Esophagus muscularis mucosa (tissue), 4 donors: ENCODE measurements at regions not wholly inside any gene's neighbourhood (a gene's known extent, or its start where the extent isn't known, plus 50 kb on each side); places are given as distances from the start of the nearest gene placed in this dataset.
"Not testable (repeated sequence)": the region's sequence is repeated elsewhere in the genome, so short reads cannot be mapped to it uniquely, and the experiment has no call there.

Experiments used
- DNase-seq: peaks from one replicate; pipeline ENCODE4 v3.0.0-alpha.2; 2017; ENCODE audit errors: extremely low spot score
- H3K27ac ChIP-seq, 4 donors: fragments of 200-600 bp; sonication (generic); replicated peaks in 1 of 4; 1 replicate in 3 of 4; 2 replicates in 1 of 4; pipeline ENCODE4 v1.5.1; 2016 to 2019; ENCODE audit warnings: mild to moderate bottlenecking in 1 of 4
- H3K27me3 ChIP-seq, 4 donors: fragments of 200-600 bp; sonication (generic); one replicate each; pipeline versions ENCODE4 v1.5.1 to v1.6.0; 2016 to 2019
- H3K36me3 ChIP-seq, 4 donors: fragments of 200-600 bp; sonication (generic); one replicate each; pipeline ENCODE4 v1.5.1; 2016 to 2019
- H3K4me1 ChIP-seq, 4 donors: fragments of 200-600 bp; sonication (generic); one replicate each; pipeline ENCODE4 v1.5.1; 2016 to 2019
- H3K4me3 ChIP-seq, 4 donors: fragments of 200-600 bp; sonication (generic); 1 replicate in 2 of 4; 2 replicates in 2 of 4; pipeline ENCODE4 v1.5.1; 2016 to 2019; ENCODE audit warnings: mild to moderate bottlenecking in 4 of 4, moderate library complexity in 1 of 4
- H3K9me3 ChIP-seq, 4 donors: fragments of 200-600 bp; sonication (generic); 1 replicate in 3 of 4; 2 replicates in 1 of 4; pipeline ENCODE4 v1.5.1; 2016 to 2019
- CTCF ChIP-seq, 3 experiments: fragments of 200-600 bp in 2 of 3; fragments of 450-650 bp in 1 of 3; sonication (generic) in 2 of 3; IDR thresholded peaks; one replicate each; pipeline ENCODE4 v1.5.1; 2017 to 2019; ENCODE audit warnings: antibody characterized with exemption in 3 of 3, mild to moderate bottlenecking in 2 of 3, moderate library complexity in 1 of 3
- EP300 ChIP-seq: sonication (generic); formaldehyde crosslinking; IDR thresholded peaks from one replicate; pipeline ENCODE4 v1.6.1; 2017; ENCODE audit warnings: antibody characterized with exemption
- POLR2A ChIP-seq: fragments of 450-650 bp; IDR thresholded peaks from one replicate; pipeline ENCODE4 v1.6.1; 2017; ENCODE audit warnings: antibody characterized with exemption, moderate library complexity, mild to moderate bottlenecking, low read depth
- POLR2AphosphoS5 ChIP-seq, 2 donors: sonication (generic); formaldehyde crosslinking; IDR thresholded peaks; one replicate each; pipeline ENCODE4 v1.6.1; 2017; ENCODE audit warnings: antibody characterized with exemption in 2 of 2
- WGBS: methylation state at CpG from one replicate; pipeline ENCODE4 v1.1.5; 2018; 5-methylcytosine and 5-hydroxymethylcytosine counted together
- intact Hi-C: fragments of 100-400 bp; cut with DNase I; formaldehyde crosslinking; loops from one replicate; pipeline ENCODE4 v1.15.1; 2023

GRCh38 chr3:118144919-118145318 is 889.7 kb downstream of the IGSF11 start:
- no CpG with 5 or more reads among the region's 4 CpGs for WGBS
- intact Hi-C loops = no loop called here
- DNase-seq = no peak
- TF ChIP-seq POLR2A (no peak), POLR2AphosphoS5 (IDR thresholded peaks at IDR 0.05) (no peak), EP300 (no peak), CTCF (IDR thresholded peaks at IDR 0.05) (no peak)
- Histone ChIP-seq H3K9me3 (peaks cover 0 to 9% (median 0%) of the 10 kb centered on the region in 4 donors), H3K27me3 (no peaks in the 10 kb centered on the region), H3K4me1 (no peaks in the 10 kb centered on the region), H3K4me3 (no peak overlapping the region), H3K36me3 (no peaks in the 10 kb centered on the region), H3K27ac (no peak overlapping the region)

GRCh38 chr3:118146658-118147375 is 887.8 kb downstream of the IGSF11 start:
- intact Hi-C loops = no loop called here
- Histone ChIP-seq H3K27me3 (no peaks in the 10 kb centered on the region), H3K9me3 (peaks cover 0 to 14% (median 6%) of the 10 kb centered on the region in 4 donors), H3K27ac (no peak overlapping the region), H3K36me3 (no peaks in the 10 kb centered on the region), H3K4me3 (no peak overlapping the region), H3K4me1 (no peaks in the 10 kb centered on the region)
- DNase-seq = no peak
- no peak for TF ChIP-seq CTCF (IDR thresholded peaks at IDR 0.05)
- TF ChIP-seq EP300 = no peak
- no peak for TF ChIP-seq POLR2A
- TF ChIP-seq POLR2AphosphoS5 (IDR thresholded peaks at IDR 0.05) = no peak
- WGBS = 70% methylated on average over 6 of the region's 6 CpGs

- intact Hi-C loops = no loop called here
- H3K4me3 ChIP-seq = no peak overlapping the region
- H3K27me3 ChIP-seq = no peaks in the 10 kb centered on the region
- H3K36me3 ChIP-seq = no peaks in the 10 kb centered on the region
- TF ChIP-seq EP300 = no peak
- TF ChIP-seq POLR2A = no peak
- no peak for TF ChIP-seq POLR2AphosphoS5 (IDR thresholded peaks at IDR 0.05)
- TF ChIP-seq CTCF (IDR thresholded peaks at IDR 0.05) = no peak
- no peak for DNase-seq
- H3K27ac ChIP-seq = no peak overlapping the region
- no peaks in the 10 kb centered on the region for H3K4me1 ChIP-seq
- H3K9me3 ChIP-seq = peaks cover 0 to 15% (median 6%) of the 10 kb centered on the region in 4 donors
Observed at GRCh38 chr3:118151164-118151563, 883.5 kb downstream of the IGSF11 start.

- DNase-seq, H3K4me1 ChIP-seq, H3K4me3 ChIP-seq, H3K36me3 ChIP-seq, H3K27me3 ChIP-seq, H3K27ac ChIP-seq, intact Hi-C loops: not testable (repeated sequence)
- H3K9me3 ChIP-seq = peaks cover 0 to 11% (median 1%) of the 10 kb centered on the region in 4 donors
- 82% methylated on average over 12 of the region's 12 CpGs for WGBS
Observed at GRCh38 chr3:118162627-118163588, 871.7 kb downstream of the IGSF11 start.

GRCh38 chr3:118165413-118165812 is 869.2 kb downstream of the IGSF11 start:
- intact Hi-C loops = no loop called here
- no peak overlapping the region for H3K27ac ChIP-seq

More at GRCh38 chr3:118165413-118165812, 869.2 kb downstream of the IGSF11 start:
- 64% methylated on average over 4 of the region's 4 CpGs for WGBS
- no peaks in the 10 kb centered on the region for H3K36me3 ChIP-seq
- TF ChIP-seq POLR2A = no peak
- no peak for TF ChIP-seq CTCF (IDR thresholded peaks at IDR 0.05)
- no peak for TF ChIP-seq EP300
- no peak for TF ChIP-seq POLR2AphosphoS5 (IDR thresholded peaks at IDR 0.05)
- H3K4me3 ChIP-seq = no peak overlapping the region
- H3K27me3 ChIP-seq = no peaks in the 10 kb centered on the region
- no peaks in the 10 kb centered on the region for H3K4me1 ChIP-seq
- no peak for DNase-seq
- H3K9me3 ChIP-seq = peaks cover 0 to 9% (median 0%) of the 10 kb centered on the region in 4 donors
